Suppressor macrophage treated with lipopolysaccharide for 4 hours (primary cell): ENCODE measurements at regions not wholly inside any gene's neighbourhood (a gene's known extent, or its start where the extent isn't known, plus 50 kb on each side); places are given as distances from the start of the nearest gene placed in this dataset.
"Not testable (repeated sequence)": the region's sequence is repeated elsewhere in the genome, so short reads cannot be mapped to it uniquely, and the experiment has no call there.

Source experiments
- DNase-seq: peaks from one replicate; pipeline ENCODE4 v3.0.0-alpha.2; 2020

DNA sequence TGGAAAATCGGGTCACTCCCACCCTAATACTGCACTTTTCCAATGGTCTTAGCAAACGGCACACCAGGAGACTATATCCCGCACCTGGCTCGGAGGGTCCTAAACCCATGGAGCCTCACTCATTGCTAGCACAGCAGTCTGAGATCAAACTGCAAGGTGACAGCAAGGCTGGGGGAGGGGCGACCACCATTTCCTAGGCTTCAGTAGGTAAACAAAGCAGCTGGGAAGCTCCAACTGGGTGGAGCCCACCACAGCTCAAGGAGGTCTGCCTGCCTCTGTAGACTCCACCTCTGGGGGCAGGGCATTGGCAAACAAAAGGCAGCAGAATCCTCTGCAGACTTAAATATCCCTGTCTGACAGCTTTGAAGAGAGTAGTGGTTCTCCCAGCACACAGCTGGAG, 109.0 kb upstream of the DEFB108B start:
- DNase-seq = not testable (repeated sequence)

DNA sequence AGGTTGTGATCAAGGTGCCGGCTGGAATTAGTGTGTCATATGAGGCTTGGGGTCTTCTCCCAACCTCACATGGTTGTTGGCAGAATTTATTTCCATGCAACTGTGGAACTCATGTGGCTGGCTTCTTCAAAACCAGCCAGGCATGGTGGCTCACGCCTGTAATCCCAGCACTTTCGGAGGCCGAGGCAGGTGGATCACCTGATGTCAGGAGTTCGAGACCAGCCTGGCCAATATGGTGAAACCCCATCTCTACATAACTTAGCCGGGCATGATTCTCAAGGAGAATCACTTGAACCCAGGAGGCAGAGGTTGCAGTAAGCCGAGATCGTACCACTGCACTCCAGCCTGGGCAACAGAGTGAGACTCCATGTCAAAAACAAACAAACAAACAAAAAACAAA, 102.3 kb upstream of the DEFB108B start:
- DNase-seq = not testable (repeated sequence)

DNA sequence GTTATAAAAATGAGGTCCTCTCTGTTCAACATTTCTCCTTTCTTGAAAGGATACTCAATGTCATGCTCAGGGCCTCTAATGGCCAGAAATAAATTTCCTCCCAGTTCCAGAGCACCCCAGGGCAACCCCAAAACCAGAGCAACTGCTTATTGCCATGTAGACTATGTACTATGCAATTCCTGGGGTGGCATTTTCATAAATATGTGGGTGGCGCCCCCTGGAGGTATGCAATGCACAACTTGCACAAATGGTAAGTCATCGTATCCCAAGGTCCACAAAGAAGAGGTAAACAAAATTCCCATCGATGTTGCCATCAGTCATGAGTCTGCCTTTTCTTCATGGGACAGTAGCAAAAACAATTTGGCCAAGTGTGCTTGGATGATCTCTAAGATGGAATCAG, 98.6 kb upstream of the DEFB108B start:
- peak; percentile 1 for DNase-seq

DNA sequence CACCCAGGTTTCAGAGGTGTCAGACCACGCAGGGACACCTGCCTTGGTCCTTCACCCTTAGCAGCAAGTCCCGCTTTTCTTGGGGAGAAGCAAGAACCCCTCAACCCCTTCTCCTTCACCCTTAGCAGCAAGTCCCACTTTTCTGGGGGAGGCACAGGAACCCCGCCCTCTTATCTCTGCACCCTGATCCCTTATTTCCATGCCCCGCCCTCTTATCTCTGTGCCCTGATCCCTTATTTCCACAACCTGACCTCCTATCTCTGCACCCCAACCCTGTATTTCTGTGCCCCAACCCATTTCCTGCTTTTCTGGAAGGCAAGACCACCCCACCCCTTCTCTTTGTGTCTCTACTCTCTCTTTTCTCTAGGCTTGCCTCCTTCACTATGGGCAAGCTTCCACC, 94.7 kb upstream of the DEFB108B start:
- DNase-seq = not testable (repeated sequence)

DNA sequence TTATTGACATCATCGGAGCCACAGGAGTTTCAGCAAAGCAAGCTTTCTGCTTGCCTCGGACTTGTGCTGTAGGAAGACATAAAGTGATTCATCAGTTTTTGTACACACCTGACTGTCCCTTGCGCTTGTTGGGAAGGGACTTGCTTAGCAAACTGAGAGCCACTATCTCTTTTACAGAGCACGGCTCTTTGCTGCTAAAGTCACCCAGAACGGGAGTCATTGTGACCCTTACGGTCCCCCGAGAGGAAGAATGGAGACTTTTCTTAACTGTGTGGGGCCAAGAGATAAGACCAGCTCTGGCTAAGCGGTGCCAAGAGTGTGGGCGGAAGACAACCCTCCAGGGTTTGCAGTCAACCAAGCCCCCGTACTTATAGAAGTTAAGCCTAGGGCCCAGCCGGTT, 89.6 kb upstream of the DEFB108B start:
- not testable (repeated sequence) for DNase-seq

DNA sequence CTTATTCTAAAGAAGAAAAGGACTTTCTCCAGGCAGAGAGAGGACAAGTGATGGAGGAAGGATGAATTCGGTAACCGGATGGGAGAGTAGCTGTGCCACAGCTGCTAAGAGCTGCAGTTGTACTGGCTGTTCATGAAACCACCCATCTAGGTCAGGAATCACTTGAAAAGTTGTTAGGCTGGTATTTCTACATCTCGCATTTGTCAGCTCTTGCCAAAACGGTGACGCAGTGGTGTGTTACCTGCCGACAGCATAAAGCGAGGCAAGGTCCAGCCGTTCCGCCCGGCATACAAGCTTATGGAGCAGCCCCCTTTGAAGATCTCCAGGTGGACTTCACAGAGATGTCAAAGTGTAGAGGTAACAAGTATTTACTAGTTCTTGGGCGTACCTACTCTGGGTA, 87.3 kb upstream of the DEFB108B start:
- not testable (repeated sequence) for DNase-seq

DNA sequence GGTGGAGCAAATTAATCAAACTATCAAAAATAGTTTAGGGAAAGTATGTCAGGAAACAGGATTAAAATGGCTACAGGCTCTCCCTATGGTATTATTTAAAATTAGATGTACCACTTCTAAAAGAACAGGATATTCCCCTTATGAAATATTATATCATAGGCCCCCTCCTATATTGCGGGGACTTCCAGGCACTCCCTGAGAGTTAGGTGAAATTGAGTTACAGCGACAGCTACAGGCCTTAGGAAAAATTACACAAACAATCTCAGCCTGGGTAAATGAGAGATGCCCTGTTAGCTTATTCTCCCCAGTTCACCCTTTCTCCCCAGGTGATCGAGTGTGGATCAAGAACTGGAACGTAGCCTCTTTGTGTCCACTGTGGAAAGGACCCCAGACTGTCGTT, 86.7 kb upstream of the DEFB108B start:
- not testable (repeated sequence) for DNase-seq

DNA sequence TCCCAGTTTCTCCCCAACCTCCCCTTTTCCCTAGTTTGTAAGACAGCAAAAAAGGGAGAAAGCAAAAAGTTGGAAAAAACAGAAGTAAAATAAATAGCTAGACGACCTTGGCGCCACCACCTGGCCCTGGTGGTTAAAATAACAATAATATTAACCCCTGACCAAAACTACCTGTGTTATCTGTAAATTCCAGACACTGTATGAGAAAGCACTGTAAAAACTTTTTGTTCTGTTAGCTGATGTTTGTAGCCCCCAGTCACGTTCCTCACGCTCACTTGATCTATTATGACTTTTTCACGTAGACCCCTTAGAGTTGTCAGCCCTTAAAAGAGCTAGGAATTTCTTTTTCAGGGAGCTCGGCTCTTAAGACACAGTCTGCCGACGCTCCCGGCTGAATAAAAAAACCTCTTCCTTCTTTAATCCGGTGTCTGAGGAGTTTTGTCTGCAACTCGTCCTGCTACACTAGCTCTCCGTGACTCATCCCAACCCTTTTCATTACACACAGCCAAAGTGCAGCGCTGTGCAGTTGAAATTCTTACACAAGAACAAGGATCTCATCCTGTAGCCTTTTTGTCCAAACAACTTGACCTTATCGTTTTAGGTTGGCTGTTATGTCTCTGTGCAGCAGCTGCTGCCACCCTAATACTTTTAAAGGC, 83.9 kb upstream of the DEFB108B start:
- DNase-seq = not testable (repeated sequence)

DNA sequence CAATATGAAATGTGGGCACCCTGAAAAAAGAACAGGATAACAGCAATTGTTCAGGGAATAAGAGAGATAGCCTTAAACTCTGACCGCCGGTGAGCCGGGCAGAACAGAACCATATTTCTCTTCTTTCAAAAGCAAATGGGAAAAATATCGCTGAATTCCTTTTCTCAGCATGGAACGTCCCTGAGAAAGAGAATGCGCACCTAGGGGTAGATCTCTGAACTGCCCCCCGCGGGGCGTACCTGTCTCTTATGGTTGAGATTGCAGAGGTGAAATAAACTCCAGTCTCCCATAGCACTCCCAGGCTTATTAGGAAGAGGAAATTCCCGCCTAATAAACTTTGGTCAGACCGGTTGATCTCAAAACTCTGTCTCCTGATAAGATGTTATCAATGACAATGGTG, 82.1 kb upstream of the DEFB108B start:
- not testable (repeated sequence) for DNase-seq

DNA sequence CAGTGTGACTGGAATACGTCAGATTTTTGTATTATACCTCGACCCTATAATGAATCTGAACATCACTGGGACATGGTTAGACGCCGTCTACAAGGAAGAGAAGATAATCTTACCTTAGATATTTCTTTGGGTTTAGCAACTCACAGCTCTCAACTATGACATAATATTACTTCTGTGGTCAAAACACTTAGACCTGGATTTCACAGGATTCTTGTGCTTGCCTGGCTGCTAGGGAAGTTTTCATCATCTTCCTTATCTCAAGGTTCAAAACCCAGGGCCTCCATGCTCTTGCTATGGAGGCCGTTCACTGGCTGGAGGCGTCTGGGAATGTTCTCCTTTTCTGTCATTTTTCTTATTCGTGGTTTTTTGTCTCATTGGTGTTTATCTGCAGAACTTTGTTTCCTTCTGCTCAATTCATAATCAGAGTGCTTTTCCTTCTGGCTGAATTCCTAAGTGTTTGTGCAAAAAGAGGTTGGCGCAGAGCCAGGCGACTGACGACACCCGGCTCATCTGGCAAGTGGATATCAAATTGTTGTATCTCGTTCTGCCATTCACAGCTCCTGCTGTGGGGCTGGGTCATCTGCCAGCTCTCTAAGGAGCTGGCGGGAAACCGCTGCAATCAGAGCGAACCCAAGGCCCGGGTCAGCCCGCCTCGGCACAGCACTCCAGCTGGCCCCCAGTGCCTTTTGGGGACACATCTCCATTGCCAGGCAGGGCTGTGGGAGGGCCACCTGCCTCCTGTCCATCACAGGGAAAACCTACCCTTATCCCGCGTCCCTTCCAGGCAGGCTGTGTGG, 68.1 kb upstream of the DEFB108B start:
- not testable (repeated sequence) for DNase-seq

DNA sequence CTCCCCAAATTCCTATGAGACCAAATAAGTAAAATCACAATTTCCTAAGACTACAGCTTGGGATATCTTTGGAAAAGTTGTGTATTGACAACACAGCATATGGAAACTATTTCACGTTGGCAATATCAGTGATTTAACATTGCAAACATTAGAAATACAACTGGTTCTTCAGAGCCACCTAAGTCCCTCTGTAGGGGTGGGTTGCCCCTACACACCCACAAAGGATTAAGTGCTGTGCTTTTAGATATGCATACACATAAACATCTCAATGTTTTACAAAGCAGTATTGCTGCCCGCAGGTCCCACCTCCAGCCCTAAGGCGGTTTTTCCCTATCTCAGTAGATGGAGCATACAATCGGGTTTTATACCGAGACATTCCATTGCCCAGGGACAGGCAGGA, 66.0 kb upstream of the DEFB108B start:
- not testable (repeated sequence) for DNase-seq

DNA sequence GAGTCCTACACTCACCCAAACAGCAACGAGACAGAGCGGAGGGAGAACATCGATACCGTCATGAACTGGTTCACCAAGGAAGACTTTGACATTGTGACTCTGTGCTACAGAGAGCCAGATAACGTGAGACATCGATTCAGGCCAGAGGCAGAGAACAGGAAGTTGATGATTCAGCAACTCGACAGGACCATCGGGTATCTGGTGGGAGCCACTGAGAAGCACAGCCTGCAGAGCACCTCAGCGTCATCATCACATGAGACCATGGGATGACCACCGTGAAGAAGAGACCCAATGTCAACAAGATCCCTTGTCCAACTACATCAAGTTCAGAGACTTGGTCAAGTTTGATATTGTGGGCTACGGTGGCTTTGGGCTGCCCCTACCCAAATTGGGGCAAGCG, 60.8 kb upstream of the DEFB108B start:
- not testable (repeated sequence) for DNase-seq

DNA sequence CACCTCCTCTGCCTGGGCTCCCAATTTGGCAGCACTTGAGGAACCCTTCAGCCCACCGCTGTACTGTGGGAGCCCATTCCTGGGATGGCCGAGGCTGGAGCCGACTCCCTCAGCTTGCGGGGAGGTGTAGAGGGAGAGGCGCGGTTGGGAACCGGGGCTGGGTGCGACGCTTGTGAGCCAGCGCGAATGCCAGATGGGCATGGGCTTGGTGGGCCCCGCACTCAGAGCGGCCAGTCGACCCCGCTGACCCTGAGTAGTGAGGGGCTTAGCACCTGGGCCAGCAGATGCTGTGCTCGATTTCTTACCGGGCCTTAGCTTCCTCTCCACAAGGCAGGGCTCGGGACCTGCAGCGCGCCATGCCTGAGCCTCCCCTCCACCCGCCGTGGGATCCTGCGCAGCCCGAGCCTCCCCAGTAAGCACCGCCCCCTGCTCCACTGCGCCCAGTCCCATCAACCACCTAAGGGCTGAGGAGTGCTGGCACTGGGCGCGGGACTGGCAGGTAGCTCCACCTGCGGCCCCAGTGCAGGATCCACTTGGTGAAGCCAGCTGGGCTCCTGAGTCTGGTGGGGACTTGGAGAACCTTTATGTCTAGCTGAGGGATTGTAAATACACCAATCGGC, 58.3 kb upstream of the DEFB108B start:
- no peak for DNase-seq

DNA sequence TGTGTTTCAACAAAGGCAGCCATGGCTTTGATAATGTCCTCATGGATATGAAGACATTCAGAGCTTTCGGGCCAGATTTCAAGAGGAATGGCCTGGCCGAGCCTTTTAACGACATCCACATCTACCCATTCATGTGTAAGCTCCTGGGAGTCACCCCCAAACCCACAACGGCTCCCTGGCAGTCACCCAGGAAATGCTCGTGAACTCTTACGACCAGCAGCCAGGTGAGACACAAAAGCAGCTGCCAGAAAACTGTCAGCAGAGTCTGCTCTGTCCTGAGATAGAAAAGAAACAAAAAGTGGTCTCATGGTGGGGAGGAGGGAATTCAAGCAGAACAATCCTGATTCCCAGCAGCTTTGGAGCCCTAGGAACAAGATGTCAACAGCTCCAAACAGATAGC, 52.9 kb upstream of the DEFB108B start:
- not testable (repeated sequence) for DNase-seq

DNA sequence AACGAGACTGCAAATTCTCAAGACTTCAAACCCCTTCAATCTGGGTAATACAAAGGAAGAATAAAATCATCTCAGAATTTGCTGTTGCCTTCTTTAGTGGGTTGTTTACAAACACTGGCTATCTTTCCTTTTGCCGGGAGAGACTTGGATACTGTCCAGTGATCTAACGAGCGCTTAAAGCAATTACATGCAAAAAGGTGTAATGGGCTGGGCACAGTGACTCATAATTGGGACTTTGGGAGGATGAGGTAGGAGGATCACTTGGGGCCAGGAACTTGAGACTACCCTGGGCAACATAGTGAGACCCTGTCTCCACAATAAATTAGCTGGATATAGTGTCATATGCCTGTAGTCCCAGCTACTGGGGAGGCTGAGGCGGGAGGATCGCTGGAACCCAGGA, 52.2 kb upstream of the DEFB108B start:
- not testable (repeated sequence) for DNase-seq

DNA sequence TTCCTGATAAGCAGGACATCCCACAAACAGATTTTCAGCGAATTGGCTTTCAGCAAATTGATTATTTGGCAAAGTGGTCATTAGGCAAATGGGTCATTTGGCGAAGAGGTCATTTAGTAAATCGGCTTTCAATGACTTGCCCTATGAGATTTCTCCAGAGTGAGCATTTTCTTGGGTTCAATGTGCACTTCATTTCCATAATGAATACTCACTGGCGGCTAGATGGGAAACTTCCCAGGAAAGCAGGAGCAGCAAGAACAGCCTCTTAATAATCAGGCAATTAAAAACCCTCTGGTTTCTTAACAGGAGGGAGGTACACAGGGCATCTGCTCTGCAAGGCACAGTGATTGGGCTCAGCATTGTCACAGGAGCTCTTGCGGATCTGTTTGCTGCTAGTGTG, 51.5 kb upstream of the DEFB108B start:
- not testable (repeated sequence) for DNase-seq

DNA sequence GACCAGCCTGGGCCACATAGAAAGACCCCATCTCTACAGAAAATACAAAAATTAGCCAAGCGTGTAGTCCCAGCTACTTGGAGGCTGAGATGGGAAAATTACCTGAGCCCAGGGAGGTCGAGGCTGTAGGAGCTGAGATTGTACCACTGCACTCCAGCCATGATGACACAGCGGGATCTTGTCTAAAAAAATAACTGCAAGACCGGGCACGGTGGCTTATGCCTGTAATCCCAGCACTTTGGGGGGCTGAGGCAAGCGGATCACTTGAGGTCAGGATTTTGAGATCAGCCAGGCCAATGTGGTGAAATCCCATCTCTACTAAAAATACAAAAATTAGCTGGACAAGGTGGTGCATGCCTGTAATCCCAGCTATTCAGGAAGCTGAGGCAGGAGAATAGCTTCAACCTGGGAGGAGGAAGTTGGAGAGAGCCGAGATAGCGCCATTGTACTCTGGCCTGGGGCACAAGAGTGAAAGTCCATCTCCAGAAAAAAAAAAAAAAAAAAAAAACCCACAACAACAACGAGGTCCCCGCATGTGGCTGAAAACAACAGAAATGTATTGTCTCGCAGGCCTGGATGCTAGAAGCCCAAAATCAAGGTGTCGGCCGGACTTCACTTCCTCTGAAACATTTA, 50.7 kb upstream of the DEFB108B start:
- DNase-seq = not testable (repeated sequence)

DNA sequence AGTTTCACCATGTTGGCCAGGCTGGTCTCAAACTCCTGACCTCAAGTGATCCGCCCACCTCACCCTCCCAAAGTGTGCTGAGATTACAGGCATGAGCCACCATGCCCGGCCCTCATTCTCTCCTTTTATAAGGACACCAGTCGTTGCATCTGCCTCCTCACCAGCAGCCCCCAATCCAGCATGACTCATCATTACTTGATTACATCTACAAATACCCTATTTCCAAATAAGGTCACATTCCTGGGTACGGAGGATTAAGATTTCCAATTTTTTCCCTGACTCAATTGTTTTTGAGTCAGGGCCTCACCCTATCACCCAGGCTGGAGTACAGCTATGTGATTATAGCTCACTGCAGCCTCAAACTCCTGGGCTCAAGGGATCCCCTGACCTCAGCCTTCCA, 49.8 kb upstream of the DEFB108B start:
- not testable (repeated sequence) for DNase-seq
